H9 (cell line): ENCODE measurements at regions not wholly inside any gene's neighbourhood (a gene's known extent, or its start where the extent isn't known, plus 50 kb on each side); places are given as distances from the start of the nearest gene placed in this dataset.

Experiments
- DNase-seq: peaks from one replicate; pipeline ENCODE4 v3.0.0-alpha.2; 2017
- H2AFZ ChIP-seq: one replicate; pipeline ENCODE4 v1.6.1; 2013; ENCODE audit warnings: mild to moderate bottlenecking, low read length, control low read depth, moderate library complexity
- H2AK5ac ChIP-seq: 2 replicates; pipeline ENCODE4 v1.6.1; 2013; ENCODE audit warnings: low read length, control low read depth, mixed read lengths; ENCODE audit not compliant: insufficient read length
- H2BK120ac ChIP-seq: one replicate; pipeline ENCODE4 v1.6.1; 2013; ENCODE audit warnings: low read depth, mild to moderate bottlenecking, low read length, control low read depth, inconsistent platforms; ENCODE audit not compliant: poor library complexity, severe bottlenecking
- H2BK12ac ChIP-seq: 2 replicates; pipeline ENCODE4 v1.6.1; 2013; ENCODE audit warnings: low read length, control low read depth, mixed read lengths, low read depth; ENCODE audit not compliant: insufficient read length
- H2BK15ac ChIP-seq: 2 replicates; pipeline ENCODE4 v1.6.1; 2013; ENCODE audit warnings: low read depth, low read length, control low read depth
- H2BK20ac ChIP-seq: one replicate; pipeline ENCODE4 v1.6.1; 2013; ENCODE audit warnings: low read depth, mild to moderate bottlenecking, low read length, control low read depth, inconsistent platforms; ENCODE audit not compliant: poor library complexity, severe bottlenecking
- H2BK5ac ChIP-seq: 2 replicates; pipeline ENCODE4 v1.6.1; 2013; ENCODE audit warnings: low read length, control low read depth, mixed read lengths; ENCODE audit not compliant: insufficient read length
- H3K14ac ChIP-seq: 2 replicates; pipeline ENCODE4 v1.6.1; 2013; ENCODE audit warnings: low read length, control low read depth; ENCODE audit not compliant: insufficient read depth
- H3K18ac ChIP-seq: 2 replicates; pipeline ENCODE4 v1.6.1; 2013; ENCODE audit warnings: low read depth, mild to moderate bottlenecking, mixed read lengths, low read length, control low read depth; ENCODE audit not compliant: insufficient read length
- H3K23ac ChIP-seq: 2 replicates; pipeline ENCODE4 v1.6.1; 2013; ENCODE audit warnings: low read length, control low read depth, mixed read lengths, low read depth; ENCODE audit not compliant: insufficient read length
- H3K23me2 ChIP-seq: 2 replicates; pipeline ENCODE4 v1.6.1; 2013; ENCODE audit warnings: low read depth, mild to moderate bottlenecking, mixed read lengths, low read length, control low read depth; ENCODE audit not compliant: insufficient read length, poor library complexity, severe bottlenecking
- H3K27ac ChIP-seq: 2 replicates; pipeline ENCODE4 v1.5.1; 2013; ENCODE audit warnings: low read length, control low read depth, mixed read lengths, low read depth; ENCODE audit not compliant: insufficient read length
- H3K27me3 ChIP-seq: 2 replicates; pipeline ENCODE4 v1.6.1; 2013; ENCODE audit warnings: low read length, control low read depth, inconsistent platforms; ENCODE audit not compliant: insufficient read depth
- H3K4ac ChIP-seq: 2 replicates; pipeline ENCODE4 v1.6.1; 2013; ENCODE audit warnings: low read depth, mild to moderate bottlenecking, control low read depth, inconsistent platforms, low read length, moderate library complexity
- H3K4me1 ChIP-seq: 2 replicates; pipeline ENCODE4 v1.6.1; 2013; ENCODE audit warnings: low read length, control low read depth, inconsistent platforms; ENCODE audit not compliant: insufficient read depth
- H3K4me2 ChIP-seq: 2 replicates; pipeline ENCODE4 v1.6.1; 2013; ENCODE audit warnings: low read length, control low read depth, mixed read lengths; ENCODE audit not compliant: insufficient read length, insufficient read depth
- H3K56ac ChIP-seq: 2 replicates; pipeline ENCODE4 v1.6.1; 2013; ENCODE audit warnings: low read depth, mild to moderate bottlenecking, mixed read lengths, low read length, control low read depth; ENCODE audit not compliant: insufficient read length
- H3K79me1 ChIP-seq: 2 replicates; pipeline ENCODE4 v1.6.1; 2013; ENCODE audit warnings: low read depth, mild to moderate bottlenecking, moderate library complexity, low read length, control low read depth, inconsistent platforms; ENCODE audit not compliant: insufficient read depth, poor library complexity, severe bottlenecking
- H3K79me2 ChIP-seq: 2 replicates; pipeline ENCODE4 v1.6.1; 2013; ENCODE audit warnings: low read length, control low read depth, inconsistent platforms; ENCODE audit not compliant: insufficient read depth
- H3K9ac ChIP-seq: 2 replicates; pipeline ENCODE4 v1.6.1; 2013; ENCODE audit warnings: low read length, control low read depth, mixed read lengths; ENCODE audit not compliant: insufficient read length; ENCODE audit errors: extremely low read depth
- H3K9me3 ChIP-seq: one replicate; pipeline ENCODE4 v1.6.1; 2013; ENCODE audit warnings: low read depth, low read length, inconsistent platforms; ENCODE audit not compliant: control insufficient read depth
- H3T11ph ChIP-seq: one replicate; pipeline ENCODE4 v1.6.1; 2013; ENCODE audit warnings: mild to moderate bottlenecking, low read length, control low read depth, inconsistent platforms
- H4K20me1 ChIP-seq: one replicate; pipeline ENCODE4 v1.6.1; 2013; ENCODE audit not compliant: control insufficient read depth, insufficient read length, insufficient read depth
- H4K5ac ChIP-seq: 2 replicates; pipeline ENCODE4 v1.6.1; 2013; ENCODE audit warnings: low read depth, mild to moderate bottlenecking, mixed read lengths, low read length, control low read depth; ENCODE audit not compliant: insufficient read length
- H4K8ac ChIP-seq: replicated peaks from 2 replicates; pipeline ENCODE4 v1.6.1; 2013; ENCODE audit warnings: low read length, control low read depth, mixed read lengths, low read depth; ENCODE audit not compliant: insufficient read length
- H4K91ac ChIP-seq: 2 replicates; pipeline ENCODE4 v1.6.1; 2013; ENCODE audit warnings: low read depth, mild to moderate bottlenecking, moderate library complexity, mixed read lengths, low read length, control low read depth; ENCODE audit not compliant: insufficient read length
- H3K27ac Mint-ChIP-seq, 3 experiments: 2 replicates in 2 of 3; 3 replicates in 1 of 3; pipeline ENCODE4 v1.8.0; 2020 to 2021; ENCODE audit warnings: mixed read lengths in 3 of 3, mild to moderate bottlenecking in 1 of 3, moderate library complexity in 1 of 3
- H3K27me3 Mint-ChIP-seq: 2 replicates; pipeline ENCODE4 v1.8.0; 2021; ENCODE audit warnings: low read depth, mild to moderate bottlenecking, moderate library complexity, mixed read lengths
- H3K36me3 Mint-ChIP-seq, 3 experiments: 2 replicates in 2 of 3; 3 replicates in 1 of 3; pipeline ENCODE4 v1.8.0; 2020 to 2021; ENCODE audit warnings: low read depth in 3 of 3, mixed read lengths in 3 of 3; ENCODE audit not compliant: insufficient read depth in 1 of 3
- H3K4me1 Mint-ChIP-seq, 2 experiments: 2 replicates each; pipeline ENCODE4 v1.8.0; 2020; ENCODE audit warnings: mixed read lengths in 2 of 2
- H3K4me3 Mint-ChIP-seq, 2 experiments: 2 replicates in 1 of 2; 3 replicates in 1 of 2; pipeline ENCODE4 v1.8.0; 2020 to 2021; ENCODE audit warnings: mild to moderate bottlenecking in 2 of 2, mixed read lengths in 2 of 2, moderate library complexity in 1 of 2
- H3K9me3 Mint-ChIP-seq, 2 experiments: 2 replicates in 1 of 2; 3 replicates in 1 of 2; pipeline ENCODE4 v1.8.0; 2020; ENCODE audit warnings: mild to moderate bottlenecking in 2 of 2, mixed read lengths in 2 of 2, moderate library complexity in 1 of 2
- WGBS: extraction: QIAGEN DNeasy Blood & Tissue Kit; methylation state at CpG from one replicate; pipeline ENCODE4 v1.1.7; 2013; ENCODE audit warnings: missing lambda C conversion rate, low lambda C conversion rate, mixed read lengths; ENCODE audit not compliant: insufficient read length; ENCODE audit errors: extremely low coverage; 5-methylcytosine and 5-hydroxymethylcytosine counted together
- TF ChIP-seq, protein P1 (sequence below): fragments of 200-600 bp; sonication (generic); conservative IDR thresholded peaks from 3 replicates; pipeline ENCODE4 v1.8.0; 2021; ENCODE audit warnings: antibody characterized with exemption, mild to moderate bottlenecking

DNA sequence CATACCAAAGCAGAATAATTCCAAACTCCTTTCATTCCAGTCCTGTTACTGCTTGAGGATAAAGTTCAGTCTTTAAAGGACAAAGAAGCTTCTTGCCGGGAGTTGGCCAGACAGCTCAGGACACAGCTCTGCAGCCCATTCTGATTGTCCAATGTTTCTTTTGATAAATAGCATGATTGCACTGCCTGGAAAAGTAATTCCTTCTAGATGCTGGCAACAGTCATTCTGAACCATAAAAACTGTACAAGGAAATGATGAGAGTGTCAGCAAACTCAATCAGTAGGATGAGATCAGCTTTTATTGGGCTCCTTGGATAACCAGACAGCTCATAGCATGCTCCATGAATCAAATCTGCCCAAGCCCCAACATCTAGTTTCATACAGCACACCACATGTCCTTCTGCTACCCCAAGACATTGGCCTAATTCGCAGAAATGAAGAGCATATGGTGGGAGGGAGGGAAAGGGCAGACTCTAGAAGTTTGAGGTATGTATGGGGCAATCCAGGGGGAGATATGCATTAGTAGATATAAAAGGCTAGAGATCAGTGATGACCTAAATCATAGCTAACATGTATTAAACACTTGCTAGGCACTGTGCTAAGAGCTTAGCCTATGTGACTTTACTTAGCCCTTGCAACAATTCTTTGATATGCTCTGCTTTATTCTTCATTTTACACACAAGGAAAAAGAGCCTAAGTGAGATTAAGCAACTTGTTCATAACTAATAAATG, 219.9 kb upstream of the NREP start:
- Histone ChIP-seq H3K4me2 (no peak overlapping the region), H3K56ac (no peak overlapping the region), H2BK120ac (no peak overlapping the region), H4K20me1 (no peaks in the 10 kb centered on the region), H3K23ac (no peak overlapping the region), H3T11ph (no peak overlapping the region), H4K5ac (no peak overlapping the region), H3K4me1 (no peaks in the 10 kb centered on the region; the same call in 1 of the 2 replicates), H3K18ac (no peak overlapping the region), H2BK12ac (no peak overlapping the region), H3K4ac (no peak overlapping the region), H3K27ac (no peak overlapping the region), H2BK5ac (no peak overlapping the region), H3K79me1 (no peaks in the 10 kb centered on the region), H4K8ac (no peak overlapping the region), H3K9ac (no peak overlapping the region), H4K91ac (no peak overlapping the region), H2BK20ac (no peak overlapping the region), H3K27me3 (no peaks in the 10 kb centered on the region), H3K23me2 (no peaks in the 10 kb centered on the region), H3K14ac (no peak overlapping the region), H2AFZ (no peak overlapping the region), H2AK5ac (no peak overlapping the region), H3K9me3 (no peaks in the 10 kb centered on the region), H2BK15ac (no peak overlapping the region), H3K79me2 (no peaks in the 10 kb centered on the region)
- Mint-ChIP-seq H3K9me3 (no peaks in the 10 kb centered on the region), H3K4me1 (peaks cover 0 to 7% of the 10 kb centered on the region in 2 experiments; a peak in 1 of 4 replicates), H3K27ac (no peak overlapping the region), H3K27me3 (no peaks in the 10 kb centered on the region), H3K36me3 (no peaks in the 10 kb centered on the region), H3K4me3 (no peak overlapping the region)
- no peak for DNase-seq
- no CpG with 5 or more reads among the region's 2 CpGs for WGBS
- TF ChIP-seq, protein P1, sequence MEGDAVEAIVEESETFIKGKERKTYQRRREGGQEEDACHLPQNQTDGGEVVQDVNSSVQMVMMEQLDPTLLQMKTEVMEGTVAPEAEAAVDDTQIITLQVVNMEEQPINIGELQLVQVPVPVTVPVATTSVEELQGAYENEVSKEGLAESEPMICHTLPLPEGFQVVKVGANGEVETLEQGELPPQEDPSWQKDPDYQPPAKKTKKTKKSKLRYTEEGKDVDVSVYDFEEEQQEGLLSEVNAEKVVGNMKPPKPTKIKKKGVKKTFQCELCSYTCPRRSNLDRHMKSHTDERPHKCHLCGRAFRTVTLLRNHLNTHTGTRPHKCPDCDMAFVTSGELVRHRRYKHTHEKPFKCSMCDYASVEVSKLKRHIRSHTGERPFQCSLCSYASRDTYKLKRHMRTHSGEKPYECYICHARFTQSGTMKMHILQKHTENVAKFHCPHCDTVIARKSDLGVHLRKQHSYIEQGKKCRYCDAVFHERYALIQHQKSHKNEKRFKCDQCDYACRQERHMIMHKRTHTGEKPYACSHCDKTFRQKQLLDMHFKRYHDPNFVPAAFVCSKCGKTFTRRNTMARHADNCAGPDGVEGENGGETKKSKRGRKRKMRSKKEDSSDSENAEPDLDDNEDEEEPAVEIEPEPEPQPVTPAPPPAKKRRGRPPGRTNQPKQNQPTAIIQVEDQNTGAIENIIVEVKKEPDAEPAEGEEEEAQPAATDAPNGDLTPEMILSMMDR, result no peak
